HEK293 (cell line): ENCODE measurements at regions not wholly inside any gene's neighbourhood (a gene's known extent, or its start where the extent isn't known, plus 50 kb on each side); places are given as distances from the start of the nearest gene placed in this dataset.

Experiments used
- CTCF ChIA-PET: fragments of 350-600 bp; formaldehyde crosslinking; extraction: SDS; loops from one replicate; lab custom pipeline; 2021; ENCODE audit warnings: antibody characterized with exemption; lab: Yijun Ruan, JAX
- POLR2A ChIA-PET: fragments of 300-600 bp; formaldehyde crosslinking; extraction: SDS; loops from one replicate; lab custom pipeline; 2020; ENCODE audit warnings: antibody characterized with exemption, inconsistent platforms; lab: Yijun Ruan, JAX
- H3K27ac ChIP-seq: fragments of 200-500 bp; sonication (Bioruptor generic); 2 replicates; pipeline ENCODE4 v1.5.1; 2014; ENCODE audit warnings: low read depth, low read length, control low read depth, inconsistent platforms; ENCODE audit errors: extremely low read depth
- H3K36me3 ChIP-seq, 2 experiments: fragments of 200-500 bp in 1 of 2; sonication (Bioruptor generic) in 1 of 2; 1 replicate in 1 of 2; 2 replicates in 1 of 2; pipeline ENCODE4 v1.5.1; 2014 to 2017; ENCODE audit warnings: inconsistent platforms in 2 of 2, low read length in 2 of 2; ENCODE audit not compliant: control insufficient read depth in 2 of 2, insufficient read depth in 1 of 2
- H3K4me1 ChIP-seq: fragments of 200-500 bp; sonication (Bioruptor generic); 2 replicates; pipeline ENCODE4 v1.5.1; 2014; ENCODE audit warnings: mild to moderate bottlenecking, low read length, inconsistent platforms; ENCODE audit not compliant: control insufficient read depth, insufficient read depth
- H3K4me3 ChIP-seq: 2 replicates; pipeline ENCODE4 v1.5.1; 2011; ENCODE audit warnings: low read depth, mild to moderate bottlenecking, control low read depth, low read length, moderate library complexity
- H3K9me3 ChIP-seq: fragments of 200-500 bp; sonication (Bioruptor generic); 2 replicates; pipeline ENCODE4 v1.5.1; 2014; ENCODE audit warnings: low read depth, low read length, inconsistent platforms; ENCODE audit not compliant: control insufficient read depth, insufficient read depth
- GLI4 ChIP-seq: fragments of 450-650 bp; formaldehyde crosslinking; IDR thresholded peaks from 2 replicates; pipeline ENCODE4 v1.5.1; 2016; ENCODE audit warnings: missing biosample characterization, missing genetic modification characterization
- MZF1 ChIP-seq: fragments of 450-650 bp; formaldehyde crosslinking; IDR thresholded peaks from 2 replicates; pipeline ENCODE4 v1.5.1; 2017; ENCODE audit warnings: missing biosample characterization, missing genetic modification characterization, borderline replicate concordance
- OVOL3 ChIP-seq: fragments of 450-650 bp; formaldehyde crosslinking; IDR thresholded peaks from 2 replicates; pipeline ENCODE4 v1.5.1; 2016; ENCODE audit warnings: missing biosample characterization, missing genetic modification characterization
- REST ChIP-seq: fragments of 450-650 bp; formaldehyde crosslinking; IDR thresholded peaks from 2 replicates; pipeline ENCODE4 v1.5.1; 2016; ENCODE audit warnings: missing biosample characterization, missing genetic modification characterization
- SCRT1 ChIP-seq: fragments of 450-650 bp; formaldehyde crosslinking; IDR thresholded peaks from 2 replicates; pipeline ENCODE4 v1.5.1; 2016; ENCODE audit warnings: missing biosample characterization, missing genetic modification characterization, borderline replicate concordance
- SP3 ChIP-seq: fragments of 450-650 bp; formaldehyde crosslinking; IDR thresholded peaks from 2 replicates; pipeline ENCODE4 v1.5.1; 2016; ENCODE audit warnings: missing biosample characterization, missing genetic modification characterization
- ZBTB48 ChIP-seq: fragments of 450-650 bp; formaldehyde crosslinking; IDR thresholded peaks from 2 replicates; pipeline ENCODE4 v1.5.1; 2016; ENCODE audit warnings: missing biosample characterization, missing genetic modification characterization
- ZBTB7A ChIP-seq: fragments of 450-650 bp; formaldehyde crosslinking; IDR thresholded peaks from 2 replicates; pipeline ENCODE4 v1.5.1; 2016; ENCODE audit warnings: low read depth, missing biosample characterization, missing genetic modification characterization
- ZFP37 ChIP-seq: fragments of 450-650 bp; formaldehyde crosslinking; IDR thresholded peaks from 2 replicates; pipeline ENCODE4 v1.5.1; 2016; ENCODE audit warnings: missing biosample characterization, missing genetic modification characterization
- ZNF140 ChIP-seq: fragments of 450-650 bp; formaldehyde crosslinking; IDR thresholded peaks from 2 replicates; pipeline ENCODE4 v1.5.1; 2016; ENCODE audit warnings: missing biosample characterization, missing genetic modification characterization
- ZNF23 ChIP-seq: fragments of 450-650 bp; formaldehyde crosslinking; IDR thresholded peaks from 2 replicates; pipeline ENCODE4 v1.5.1; 2016; ENCODE audit warnings: missing biosample characterization, missing genetic modification characterization, borderline replicate concordance
- ZNF398 ChIP-seq: fragments of 450-650 bp; formaldehyde crosslinking; IDR thresholded peaks from 2 replicates; pipeline ENCODE4 v1.5.1; 2017; ENCODE audit warnings: missing biosample characterization, missing genetic modification characterization
- ZNF423 ChIP-seq: fragments of 450-650 bp; formaldehyde crosslinking; IDR thresholded peaks from 2 replicates; pipeline ENCODE4 v1.5.1; 2016; ENCODE audit warnings: missing biosample characterization, missing genetic modification characterization
- ZNF449 ChIP-seq: fragments of 450-650 bp; formaldehyde crosslinking; IDR thresholded peaks from 2 replicates; pipeline ENCODE4 v1.5.1; 2017; ENCODE audit warnings: missing biosample characterization, mild to moderate bottlenecking, missing genetic modification characterization, moderate library complexity
- ZNF48 ChIP-seq: fragments of 450-650 bp; formaldehyde crosslinking; IDR thresholded peaks from 2 replicates; pipeline ENCODE4 v1.5.1; 2016; ENCODE audit warnings: missing biosample characterization, missing genetic modification characterization
- ZNF488 ChIP-seq: fragments of 450-650 bp; formaldehyde crosslinking; IDR thresholded peaks from 2 replicates; pipeline ENCODE4 v1.5.1; 2016; ENCODE audit warnings: missing biosample characterization, missing genetic modification characterization
- ZNF530 ChIP-seq: fragments of 450-650 bp; formaldehyde crosslinking; IDR thresholded peaks from 2 replicates; pipeline ENCODE4 v1.5.1; 2016; ENCODE audit warnings: low read depth, missing biosample characterization, missing genetic modification characterization
- ZNF580 ChIP-seq: fragments of 450-650 bp; formaldehyde crosslinking; IDR thresholded peaks from 2 replicates; pipeline ENCODE4 v1.5.1; 2016; ENCODE audit warnings: missing biosample characterization, missing genetic modification characterization
- ZNF623 ChIP-seq: fragments of 450-650 bp; formaldehyde crosslinking; IDR thresholded peaks from 2 replicates; pipeline ENCODE4 v1.5.1; 2016; ENCODE audit warnings: missing biosample characterization, missing genetic modification characterization
- ZNF776 ChIP-seq: fragments of 450-650 bp; formaldehyde crosslinking; IDR thresholded peaks from 2 replicates; pipeline ENCODE4 v1.5.0; 2017; ENCODE audit warnings: missing biosample characterization, missing genetic modification characterization, borderline replicate concordance
- ZNF830 ChIP-seq: fragments of 450-650 bp; IDR thresholded peaks from 2 replicates; pipeline ENCODE4 v1.5.0; 2018; ENCODE audit warnings: missing biosample characterization, missing genetic modification characterization, low read depth, mild to moderate bottlenecking, moderate library complexity
- ZSCAN23 ChIP-seq: fragments of 450-650 bp; formaldehyde crosslinking; IDR thresholded peaks from 2 replicates; pipeline ENCODE4 v1.5.1; 2016; ENCODE audit warnings: missing biosample characterization, missing genetic modification characterization
- ZSCAN30 ChIP-seq: fragments of 450-650 bp; IDR thresholded peaks from 2 replicates; pipeline ENCODE4 v1.5.1; 2018; ENCODE audit warnings: missing biosample characterization, mild to moderate bottlenecking, missing genetic modification characterization, moderate library complexity

- TF ChIP-seq MZF1 (tag by site-specific recombination) = no peak
These were observed 563.9 kb downstream of the TMX3 start (continued) for GRCh38 chr18:68150961-68151360.

DNA sequence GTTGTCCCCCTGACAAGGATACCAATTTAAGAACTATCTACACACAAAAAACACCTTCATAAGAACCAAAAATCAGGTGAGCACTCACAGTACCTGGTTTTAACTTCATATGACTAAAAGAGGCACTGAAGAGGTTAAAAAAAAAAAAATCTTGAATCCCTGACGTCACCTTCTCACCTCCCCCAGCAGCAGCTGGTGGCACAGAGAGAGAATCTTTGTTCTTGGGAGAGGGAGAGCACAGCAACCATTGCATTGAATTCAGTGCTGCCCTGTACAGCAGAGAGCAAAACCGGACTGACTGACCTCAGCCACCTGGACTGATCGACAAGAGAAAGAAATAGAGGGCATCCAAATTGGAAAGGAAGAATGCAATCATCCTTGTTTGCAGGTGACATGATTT is 566.0 kb downstream of the TMX3 start:
- TF ChIP-seq ZNF623 (no peak), ZNF423 (tag by site-specific recombination) (no peak), SP3 (no peak), ZNF398 (tag by site-specific recombination) (no peak), ZNF530 (no peak), ZNF48 (tag by site-specific recombination) (no peak)
- Histone ChIP-seq H3K4me3 (no peak overlapping the region), H3K9me3 (no peaks in the 10 kb centered on the region), H3K4me1 (no peaks in the 10 kb centered on the region), H3K36me3 (no peaks in the 10 kb centered on the region), H3K27ac (no peak overlapping the region)
- CTCF ChIA-PET = no interaction called here
- POLR2A ChIA-PET = no interaction called here

- CTCF ChIA-PET = no interaction called here
- Histone ChIP-seq H3K27ac (no peak overlapping the region), H3K36me3 (no peaks in the 10 kb centered on the region), H3K4me3 (no peak overlapping the region), H3K9me3 (no peaks in the 10 kb centered on the region), H3K4me1 (no peaks in the 10 kb centered on the region)
- POLR2A ChIA-PET = no interaction called here
- TF ChIP-seq ZSCAN30 (no peak), ZNF23 (tag by site-specific recombination) (no peak), ZFP37 (tag by site-specific recombination) (no peak), REST (tag by site-specific recombination) (no peak), ZNF488 (no peak), ZBTB48 (tag by site-specific recombination) (no peak), OVOL3 (no peak), ZNF776 (tag by site-specific recombination) (no peak), ZSCAN23 (tag by site-specific recombination) (no peak), ZNF830 (tag by site-specific recombination) (no peak), ZBTB7A (tag by site-specific recombination) (no peak), ZNF449 (no peak), MZF1 (tag by site-specific recombination) (no peak), GLI4 (tag by site-specific recombination) (no peak), ZNF580 (no peak), SCRT1 (tag by site-specific recombination) (no peak), ZNF140 (no peak)
These were observed 567.2 kb downstream of the TMX3 start for GRCh38 chr18:68147728-68148127.
